Tibial nerve (tissue), 4 donors: ENCODE measurements at regions not wholly inside any gene's neighbourhood (a gene's known extent, or its start where the extent isn't known, plus 50 kb on each side); places are given as distances from the start of the nearest gene placed in this dataset.

Experiments used
- DNase-seq, 2 donors: peaks; one replicate each; pipeline ENCODE4 v3.0.0-alpha.2; 2019; ENCODE audit warnings: low spot score in 2 of 2
- H3K27ac ChIP-seq, 4 donors: fragments of 200-600 bp; sonication (generic) in 3 of 4; one replicate each; pipeline ENCODE4 v1.5.1; 2017 to 2019; ENCODE audit warnings: mild to moderate bottlenecking in 1 of 4
- H3K27me3 ChIP-seq, 2 donors: fragments of 200-600 bp; sonication (generic) in 1 of 2; one replicate each; pipeline versions ENCODE4 v1.5.1 to v1.6.0; 2017 to 2019
- H3K36me3 ChIP-seq, 3 donors: fragments of 200-600 bp; sonication (generic); one replicate each; pipeline ENCODE4 v1.5.1; 2018 to 2019
- H3K4me1 ChIP-seq, 4 donors: fragments of 200-600 bp; sonication (generic) in 3 of 4; one replicate each; pipeline ENCODE4 v1.5.1; 2017 to 2019
- H3K4me3 ChIP-seq, 4 donors: fragments of 200-600 bp; sonication (generic) in 3 of 4; one replicate each; pipeline ENCODE4 v1.5.1; 2017 to 2019; ENCODE audit warnings: mild to moderate bottlenecking in 1 of 4, moderate library complexity in 1 of 4
- H3K9me3 ChIP-seq, 4 donors: fragments of 200-600 bp; sonication (generic) in 3 of 4; one replicate each; pipeline ENCODE4 v1.5.1; 2017 to 2019
- CTCF ChIP-seq, 5 experiments: fragments of 200-600 bp in 3 of 5; fragments of 450-650 bp in 2 of 5; sonication (generic) in 3 of 5; IDR thresholded peaks; one replicate each; pipeline ENCODE4 v1.5.1; 2016 to 2019; ENCODE audit warnings: antibody characterized with exemption in 5 of 5, mild to moderate bottlenecking in 3 of 5, moderate library complexity in 2 of 5
- EP300 ChIP-seq, 2 donors: sonication (generic); formaldehyde crosslinking; IDR thresholded peaks; one replicate each; pipeline ENCODE4 v1.6.1; 2017; ENCODE audit warnings: antibody characterized with exemption in 2 of 2, mild to moderate bottlenecking in 1 of 2
- POLR2A ChIP-seq, 2 donors: fragments of 450-650 bp; IDR thresholded peaks; one replicate each; pipeline ENCODE4 v1.6.1; 2017; ENCODE audit warnings: antibody characterized with exemption in 2 of 2, mild to moderate bottlenecking in 2 of 2, moderate library complexity in 2 of 2
- WGBS, 2 donors: methylation state at CpG; one replicate each; pipeline ENCODE4 v1.1.5; 2018; 5-methylcytosine and 5-hydroxymethylcytosine counted together

GRCh38 chr7:106521541-106521940, 139.4 kb downstream of the CCDC71L start:
- TF ChIP-seq POLR2A (IDR thresholded peaks at IDR 0.05) (no peak), EP300 (IDR thresholded peaks at IDR 0.05) (no peak), CTCF (IDR thresholded peaks at IDR 0.05) (no peak)
- no peak for DNase-seq
- H3K27ac ChIP-seq = no peak overlapping the region
- H3K4me3 ChIP-seq = no peak overlapping the region
- H3K27me3 ChIP-seq = no peaks in the 10 kb centered on the region
- H3K9me3 ChIP-seq = no peaks in the 10 kb centered on the region
- 75 to 96% methylated on average over 2 of the region's 2 CpGs for WGBS, 2 donors
- H3K36me3 ChIP-seq = no peaks in the 10 kb centered on the region
- no peaks in the 10 kb centered on the region for H3K4me1 ChIP-seq

- WGBS, 2 donors = 75% methylated on average over 4 of the region's 4 CpGs
Observed at GRCh38 chr7:106520962-106521514, 139.9 kb downstream of the CCDC71L start.

GRCh38 chr7:106518967-106519366, 142.0 kb downstream of the CCDC71L start:
- DNase-seq = no peak
- 76 to 82% methylated on average over 6 of the region's 6 CpGs for WGBS, 2 donors
- no peak overlapping the region for H3K4me3 ChIP-seq
- H3K36me3 ChIP-seq = no peaks in the 10 kb centered on the region
- H3K9me3 ChIP-seq = no peaks in the 10 kb centered on the region
- H3K27ac ChIP-seq = no peak overlapping the region
- no peak for TF ChIP-seq POLR2A (IDR thresholded peaks at IDR 0.05)
- no peak for TF ChIP-seq EP300 (IDR thresholded peaks at IDR 0.05)
- TF ChIP-seq CTCF (IDR thresholded peaks at IDR 0.05) = no peak
- no peaks in the 10 kb centered on the region for H3K27me3 ChIP-seq
- H3K4me1 ChIP-seq = no peaks in the 10 kb centered on the region

More at GRCh38 chr7:106520962-106521514, 139.9 kb downstream of the CCDC71L start:
- no peak overlapping the region for H3K27ac ChIP-seq
- H3K4me3 ChIP-seq = no peak overlapping the region
- TF ChIP-seq CTCF (IDR thresholded peaks at IDR 0.05) (no peak), EP300 (IDR thresholded peaks at IDR 0.05) (no peak), POLR2A (IDR thresholded peaks at IDR 0.05) (no peak)
- H3K9me3 ChIP-seq = no peaks in the 10 kb centered on the region
- DNase-seq = no peak
- H3K36me3 ChIP-seq = no peaks in the 10 kb centered on the region
- no peaks in the 10 kb centered on the region for H3K27me3 ChIP-seq
- H3K4me1 ChIP-seq = no peaks in the 10 kb centered on the region

- Histone ChIP-seq H3K27ac (no peak overlapping the region), H3K4me3 (no peak overlapping the region), H3K9me3 (no peaks in the 10 kb centered on the region), H3K4me1 (no peaks in the 10 kb centered on the region), H3K36me3 (no peaks in the 10 kb centered on the region), H3K27me3 (no peaks in the 10 kb centered on the region)
- DNase-seq = no peak
- TF ChIP-seq CTCF (IDR thresholded peaks at IDR 0.05) (no peak), EP300 (IDR thresholded peaks at IDR 0.05) (no peak), POLR2A (IDR thresholded peaks at IDR 0.05) (no peak)
Observed at GRCh38 chr7:106518239-106518638, 142.7 kb downstream of the CCDC71L start.

- H3K9me3 ChIP-seq = no peaks in the 10 kb centered on the region
- no peak for DNase-seq
- H3K27ac ChIP-seq = no peak overlapping the region
Observed at GRCh38 chr7:106517508-106517907, 143.4 kb downstream of the CCDC71L start.

More at GRCh38 chr7:106517508-106517907, 143.4 kb downstream of the CCDC71L start:
- Histone ChIP-seq H3K27me3 (no peaks in the 10 kb centered on the region), H3K4me1 (no peaks in the 10 kb centered on the region), H3K36me3 (no peaks in the 10 kb centered on the region), H3K4me3 (no peak overlapping the region)
- WGBS, 2 donors = 77 to 86% methylated on average over 4 of the region's 4 CpGs
- TF ChIP-seq EP300 (IDR thresholded peaks at IDR 0.05) (no peak), POLR2A (IDR thresholded peaks at IDR 0.05) (no peak), CTCF (IDR thresholded peaks at IDR 0.05) (no peak)
